WI38 (cell line): ENCODE measurements at regions not wholly inside any gene's neighbourhood (a gene's known extent, or its start where the extent isn't known, plus 50 kb on each side); places are given as distances from the start of the nearest gene placed in this dataset.
"Not testable (repeated sequence)": the region's sequence is repeated elsewhere in the genome, so short reads cannot be mapped to it uniquely, and the experiment has no call there.

Experiments used
- H3K4me3 ChIP-seq: 2 replicates; pipeline ENCODE4 v1.5.1; 2011; ENCODE audit warnings: low read depth, mild to moderate bottlenecking, control low read depth, low read length
- TF ChIP-seq, protein P1 (sequence below): IDR thresholded peaks from 2 replicates; pipeline ENCODE4 v1.5.1; 2012; ENCODE audit warnings: low read depth, mild to moderate bottlenecking, control low read depth, low read length

GRCh38 chr11:70597006-70597555, 198.8 kb downstream of the CTTN start:
- TF ChIP-seq, protein P1, sequence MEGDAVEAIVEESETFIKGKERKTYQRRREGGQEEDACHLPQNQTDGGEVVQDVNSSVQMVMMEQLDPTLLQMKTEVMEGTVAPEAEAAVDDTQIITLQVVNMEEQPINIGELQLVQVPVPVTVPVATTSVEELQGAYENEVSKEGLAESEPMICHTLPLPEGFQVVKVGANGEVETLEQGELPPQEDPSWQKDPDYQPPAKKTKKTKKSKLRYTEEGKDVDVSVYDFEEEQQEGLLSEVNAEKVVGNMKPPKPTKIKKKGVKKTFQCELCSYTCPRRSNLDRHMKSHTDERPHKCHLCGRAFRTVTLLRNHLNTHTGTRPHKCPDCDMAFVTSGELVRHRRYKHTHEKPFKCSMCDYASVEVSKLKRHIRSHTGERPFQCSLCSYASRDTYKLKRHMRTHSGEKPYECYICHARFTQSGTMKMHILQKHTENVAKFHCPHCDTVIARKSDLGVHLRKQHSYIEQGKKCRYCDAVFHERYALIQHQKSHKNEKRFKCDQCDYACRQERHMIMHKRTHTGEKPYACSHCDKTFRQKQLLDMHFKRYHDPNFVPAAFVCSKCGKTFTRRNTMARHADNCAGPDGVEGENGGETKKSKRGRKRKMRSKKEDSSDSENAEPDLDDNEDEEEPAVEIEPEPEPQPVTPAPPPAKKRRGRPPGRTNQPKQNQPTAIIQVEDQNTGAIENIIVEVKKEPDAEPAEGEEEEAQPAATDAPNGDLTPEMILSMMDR = no peak
- H3K4me3 ChIP-seq = no peak overlapping the region

DNA sequence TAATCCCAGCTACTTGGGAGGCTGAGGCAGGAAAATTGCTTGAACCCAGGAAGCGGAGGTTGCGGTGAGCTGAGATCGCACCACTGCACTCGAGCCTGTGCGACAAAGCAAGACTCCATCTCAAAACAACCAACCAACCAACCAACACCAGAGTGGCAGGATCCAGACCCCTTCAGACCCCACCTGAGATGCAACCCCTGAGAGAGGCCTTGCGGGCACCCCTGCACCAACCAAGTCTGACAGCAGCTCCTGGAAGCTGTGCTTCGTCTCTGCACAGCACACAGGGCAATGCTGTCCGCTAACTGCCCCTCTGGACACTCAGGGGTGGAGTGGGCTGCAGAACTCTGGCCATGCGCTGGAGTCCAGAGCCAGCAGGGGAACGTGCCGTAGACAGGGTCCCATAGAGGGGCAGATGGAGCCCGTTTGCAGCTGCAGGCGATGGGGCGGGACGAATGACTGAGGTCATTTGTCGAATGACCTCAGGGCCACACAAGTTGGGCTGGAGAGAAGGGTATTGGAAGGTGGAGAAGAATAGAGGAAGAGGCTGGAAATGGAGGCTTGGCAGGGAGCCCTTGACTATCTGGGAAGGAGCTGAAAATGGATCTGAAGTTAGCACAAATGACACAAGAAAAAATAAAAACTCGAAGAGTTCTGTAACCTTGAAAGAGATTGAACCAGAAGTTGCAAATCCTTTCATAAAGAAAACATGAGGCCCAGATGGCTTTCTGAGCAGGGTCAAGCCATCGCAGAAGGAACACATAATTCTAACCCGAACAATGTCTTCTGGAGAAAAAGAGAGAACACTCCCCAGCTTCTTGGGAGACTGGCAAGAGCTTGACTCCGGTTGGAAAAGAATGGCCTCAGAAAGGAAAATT, 199.7 kb downstream of the CTTN start:
- no peak overlapping the region for H3K4me3 ChIP-seq
- TF ChIP-seq, protein P1 = no peak

DNA sequence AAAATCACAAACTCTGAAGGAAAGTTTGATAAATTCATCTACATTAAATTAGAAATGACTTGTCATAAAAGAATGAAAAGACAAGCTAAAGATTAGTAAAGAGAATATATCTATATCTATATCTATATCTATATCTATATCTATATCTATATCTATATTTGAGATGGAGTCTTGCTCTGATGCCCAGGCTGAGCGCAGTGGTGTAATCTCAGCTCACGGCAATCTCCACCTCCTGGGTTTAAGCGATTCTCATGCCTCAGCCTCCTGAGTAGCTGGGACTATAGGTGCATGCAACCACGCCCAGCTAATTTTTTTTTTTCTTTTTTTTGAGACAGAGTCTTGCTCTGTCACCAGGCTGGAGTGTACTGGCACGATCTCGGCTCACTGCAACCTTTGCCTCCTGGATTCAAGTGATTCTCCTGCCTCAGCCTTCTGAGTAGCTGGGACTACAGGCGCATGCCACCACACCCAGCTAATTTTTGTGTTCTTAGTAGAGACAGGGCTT, 202.6 kb downstream of the CTTN start:
- not testable (repeated sequence) for H3K4me3 ChIP-seq

GRCh38 chr11:70601861-70602538, 203.7 kb downstream of the CTTN start:
- TF ChIP-seq, protein P1 = no peak
- H3K4me3 ChIP-seq = no peak overlapping the region

- H3K4me3 ChIP-seq = no peak overlapping the region
- TF ChIP-seq, protein P1 = no peak
Measured at GRCh38 chr11:70603114-70603755, 204.9 kb downstream of the CTTN start.

- H3K4me3 ChIP-seq = no peak overlapping the region
- TF ChIP-seq, protein P1 = no peak
Measured at GRCh38 chr11:70603756-70604211, 205.5 kb downstream of the CTTN start.

GRCh38 chr11:70604221-70604620, 205.9 kb downstream of the CTTN start:
- TF ChIP-seq, protein P1 = no peak
- H3K4me3 ChIP-seq = no peak overlapping the region
